PC-3 (cell line): ENCODE measurements at regions not wholly inside any gene's neighbourhood (a gene's known extent, or its start where the extent isn't known, plus 50 kb on each side); places are given as distances from the start of the nearest gene placed in this dataset.

Source experiments
- CTCF ChIP-seq: fragments of 300-600 bp; sonication (generic); conservative IDR thresholded peaks from 2 replicates; pipeline ENCODE4 v1.5.1; 2017; ENCODE audit warnings: antibody characterized with exemption, low read depth, mild to moderate bottlenecking, low read length
- EZH2 ChIP-seq: fragments of 300-600 bp; sonication (generic); IDR thresholded peaks from one replicate; pipeline ENCODE4 v1.6.1; 2017; ENCODE audit warnings: antibody characterized with exemption, mild to moderate bottlenecking, low read length; ENCODE audit not compliant: unreplicated experiment
- EZH2phosphoT487 ChIP-seq: fragments of 300-600 bp; sonication (generic); IDR thresholded peaks from 2 replicates; pipeline ENCODE4 v1.6.1; 2018; ENCODE audit warnings: mild to moderate bottlenecking, antibody characterized with exemption, low read length, borderline replicate concordance

- TF ChIP-seq CTCF (no peak), EZH2phosphoT487 (no peak), EZH2 (no peak)
These were observed 686.7 kb downstream of the METTL4 start for GRCh38 chr18:1884623-1885022.
